ENCODE measurements at regions not wholly inside any gene's neighbourhood (a gene's known extent, or its start where the extent isn't known, plus 50 kb on each side); places are given as distances from the start of the nearest gene placed in this dataset.

- no peak overlapping the region for H3K27ac ChIP-seq
- H3K36me3 ChIP-seq: no peaks in the 10 kb centered on the region
- H3K9me3 ChIP-seq: no peaks in the 10 kb centered on the region
- TF ChIP-seq, protein P1, sequence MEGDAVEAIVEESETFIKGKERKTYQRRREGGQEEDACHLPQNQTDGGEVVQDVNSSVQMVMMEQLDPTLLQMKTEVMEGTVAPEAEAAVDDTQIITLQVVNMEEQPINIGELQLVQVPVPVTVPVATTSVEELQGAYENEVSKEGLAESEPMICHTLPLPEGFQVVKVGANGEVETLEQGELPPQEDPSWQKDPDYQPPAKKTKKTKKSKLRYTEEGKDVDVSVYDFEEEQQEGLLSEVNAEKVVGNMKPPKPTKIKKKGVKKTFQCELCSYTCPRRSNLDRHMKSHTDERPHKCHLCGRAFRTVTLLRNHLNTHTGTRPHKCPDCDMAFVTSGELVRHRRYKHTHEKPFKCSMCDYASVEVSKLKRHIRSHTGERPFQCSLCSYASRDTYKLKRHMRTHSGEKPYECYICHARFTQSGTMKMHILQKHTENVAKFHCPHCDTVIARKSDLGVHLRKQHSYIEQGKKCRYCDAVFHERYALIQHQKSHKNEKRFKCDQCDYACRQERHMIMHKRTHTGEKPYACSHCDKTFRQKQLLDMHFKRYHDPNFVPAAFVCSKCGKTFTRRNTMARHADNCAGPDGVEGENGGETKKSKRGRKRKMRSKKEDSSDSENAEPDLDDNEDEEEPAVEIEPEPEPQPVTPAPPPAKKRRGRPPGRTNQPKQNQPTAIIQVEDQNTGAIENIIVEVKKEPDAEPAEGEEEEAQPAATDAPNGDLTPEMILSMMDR (IDR thresholded peaks at IDR 0.05): no peak
- no peaks in the 10 kb centered on the region for H3K4me1 ChIP-seq
- no peak overlapping the region for H3K4me3 ChIP-seq
- no peaks in the 10 kb centered on the region for H3K27me3 ChIP-seq
- DNase-seq (ENCODE audit: low spot score): no peak
Observed at GRCh38 chr11:127308291-127308690, 307.7 kb upstream of the KIRREL3 start.

DNA sequence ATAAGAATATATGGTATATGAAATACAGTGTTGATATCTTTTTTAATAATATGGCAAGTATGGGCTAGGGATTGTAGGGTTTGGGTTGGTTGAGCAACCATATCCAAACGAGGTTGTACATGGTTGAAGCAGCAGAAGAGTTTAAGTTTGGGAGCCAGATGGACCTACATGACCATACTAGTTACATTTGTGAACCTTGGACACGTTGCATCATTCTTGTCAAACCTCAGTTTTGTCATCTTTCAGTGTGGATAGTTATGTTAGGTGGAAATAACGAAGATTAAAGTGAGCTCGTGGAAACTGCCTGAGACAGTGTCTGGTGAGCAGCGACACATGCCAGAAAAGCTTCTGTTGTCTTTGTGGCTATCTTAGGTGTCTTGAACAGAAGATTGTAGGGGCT, 307.1 kb upstream of the KIRREL3 start:
- H3K4me1 ChIP-seq: no peaks in the 10 kb centered on the region
- no peak for DNase-seq (ENCODE audit: low spot score)
- H3K27me3 ChIP-seq: no peaks in the 10 kb centered on the region
- no peaks in the 10 kb centered on the region for H3K36me3 ChIP-seq
- TF ChIP-seq, protein P1 (IDR thresholded peaks at IDR 0.05): no peak
- H3K27ac ChIP-seq: no peak overlapping the region
- no peak overlapping the region for H3K4me3 ChIP-seq
- no peaks in the 10 kb centered on the region for H3K9me3 ChIP-seq

- H3K9me3 ChIP-seq: no peaks in the 10 kb centered on the region
- TF ChIP-seq, protein P1 (IDR thresholded peaks at IDR 0.05): no peak
- H3K27ac ChIP-seq: no peak overlapping the region
- no peak overlapping the region for H3K4me3 ChIP-seq
- H3K27me3 ChIP-seq: no peaks in the 10 kb centered on the region
- no peaks in the 10 kb centered on the region for H3K4me1 ChIP-seq
- DNase-seq (ENCODE audit: low spot score): no peak
- no peaks in the 10 kb centered on the region for H3K36me3 ChIP-seq
Observed at GRCh38 chr11:127304634-127305033, 304.1 kb upstream of the KIRREL3 start.

DNA sequence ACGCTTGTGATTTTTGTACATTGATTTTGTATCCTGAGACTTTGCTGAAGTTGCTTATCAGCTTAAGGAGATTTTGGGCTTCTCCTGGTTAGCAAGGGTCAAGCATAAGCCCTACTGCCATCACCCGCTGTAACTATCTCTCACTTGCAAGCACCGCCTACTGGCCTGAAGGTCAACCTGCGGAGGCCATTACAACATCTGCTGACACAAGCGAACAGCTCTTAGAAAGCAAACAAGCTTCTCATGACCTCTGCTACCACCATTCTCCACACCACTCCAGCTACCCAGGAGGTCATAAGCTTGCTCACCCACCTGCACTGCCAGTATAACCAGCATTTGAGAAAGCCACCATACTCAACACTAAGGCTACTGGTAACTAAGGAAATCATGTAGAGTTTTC, 288.4 kb upstream of the KIRREL3 start:
- no peak for DNase-seq (ENCODE audit: low spot score)
- TF ChIP-seq, protein P1 (IDR thresholded peaks at IDR 0.05): no peak

GRCh38 chr11:127281534-127281933, 281.0 kb upstream of the KIRREL3 start:
- DNase-seq (ENCODE audit: low spot score): no peak
- H3K36me3 ChIP-seq: no peaks in the 10 kb centered on the region
- H3K4me3 ChIP-seq: no peak overlapping the region
- no peak overlapping the region for H3K27ac ChIP-seq
- no peaks in the 10 kb centered on the region for H3K27me3 ChIP-seq
- no peaks in the 10 kb centered on the region for H3K9me3 ChIP-seq
- no peaks in the 10 kb centered on the region for H3K4me1 ChIP-seq
- TF ChIP-seq, protein P1 (IDR thresholded peaks at IDR 0.05): no peak

More for the DNA sequence above, 288.4 kb upstream of the KIRREL3 start:
- no peaks in the 10 kb centered on the region for H3K27me3 ChIP-seq
- H3K9me3 ChIP-seq: peaks cover 0 to 27% of the 10 kb centered on the region in 2 donors
- H3K36me3 ChIP-seq: no peaks in the 10 kb centered on the region
- H3K27ac ChIP-seq: no peak overlapping the region
- H3K4me3 ChIP-seq: no peak overlapping the region
- no peaks in the 10 kb centered on the region for H3K4me1 ChIP-seq

DNA sequence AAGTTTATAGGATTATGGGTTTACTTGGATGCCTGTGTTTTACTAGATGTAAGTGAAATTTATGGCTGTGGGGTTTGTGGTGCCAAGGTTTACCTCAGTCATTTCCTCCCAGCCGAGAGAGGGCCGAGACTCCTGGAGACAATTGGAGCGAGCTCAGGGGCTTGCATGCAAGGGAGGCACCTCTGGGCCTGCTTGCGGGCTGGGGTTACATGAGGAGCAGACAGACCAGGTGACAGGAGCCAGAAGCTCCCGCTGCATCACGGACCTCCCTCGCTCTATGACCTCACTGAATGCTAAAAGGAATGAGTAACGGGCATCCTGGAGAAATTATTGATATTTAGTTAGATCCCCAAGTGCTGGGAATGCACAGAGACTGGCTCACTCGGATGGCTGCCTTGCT, 275.2 kb upstream of the KIRREL3 start:
- H3K36me3 ChIP-seq: no peaks in the 10 kb centered on the region
- no peaks in the 10 kb centered on the region for H3K9me3 ChIP-seq
- H3K27me3 ChIP-seq: no peaks in the 10 kb centered on the region
- no peak for DNase-seq (ENCODE audit: low spot score)
- no peaks in the 10 kb centered on the region for H3K4me1 ChIP-seq
- H3K27ac ChIP-seq: no peak overlapping the region
- no peak overlapping the region for H3K4me3 ChIP-seq
- TF ChIP-seq, protein P1 (IDR thresholded peaks at IDR 0.05): no peak

All from right atrium auricular region (tissue), 2 donors.